ENCODE measurements at regions not wholly inside any gene's neighbourhood (a gene's known extent, or its start where the extent isn't known, plus 50 kb on each side); places are given as distances from the start of the nearest gene placed in this dataset.

DNA sequence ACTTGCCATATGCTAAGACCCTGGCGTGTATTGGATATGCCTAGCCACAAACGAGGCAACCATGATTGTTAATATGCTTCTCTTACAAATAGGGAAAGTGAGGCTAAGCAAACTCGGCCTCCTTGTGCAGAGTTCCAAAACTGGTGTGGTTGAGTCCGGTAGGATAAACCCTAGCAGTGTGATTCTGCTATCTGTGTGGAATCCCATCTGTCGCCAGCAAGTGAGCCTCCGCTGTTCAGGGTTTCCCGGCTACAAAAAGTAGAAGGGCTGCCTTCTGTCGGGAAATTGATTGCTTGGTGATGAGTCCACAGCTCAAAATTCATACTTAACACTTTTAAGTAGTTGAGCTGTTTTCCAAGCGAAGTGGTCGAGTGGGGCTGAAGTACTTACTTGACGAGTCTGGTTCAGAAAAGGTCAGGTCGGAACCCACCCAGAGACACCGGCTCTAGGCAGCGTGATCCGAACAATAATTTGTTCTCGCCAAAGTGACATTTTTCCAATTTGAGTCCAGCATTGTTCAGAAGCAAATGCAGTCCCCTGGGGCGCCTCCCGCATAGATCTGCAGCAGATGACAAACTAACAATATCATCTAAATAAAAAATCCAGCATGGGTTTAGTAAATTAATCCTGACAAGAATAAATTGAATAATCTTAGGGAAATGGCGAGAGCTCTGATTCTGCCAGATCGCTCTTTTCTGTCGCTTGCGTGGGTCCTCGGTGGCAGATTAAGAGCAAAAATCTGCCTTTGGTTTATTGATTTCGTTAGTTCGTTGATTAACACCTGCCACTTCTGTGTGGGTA is 686.7 kb upstream of the RBFOX1 start:
- H3K9me3 Mint-ChIP-seq (ENCODE audit: low read depth) = no peaks in the 10 kb centered on the region
- TF ChIP-seq, protein P1, sequence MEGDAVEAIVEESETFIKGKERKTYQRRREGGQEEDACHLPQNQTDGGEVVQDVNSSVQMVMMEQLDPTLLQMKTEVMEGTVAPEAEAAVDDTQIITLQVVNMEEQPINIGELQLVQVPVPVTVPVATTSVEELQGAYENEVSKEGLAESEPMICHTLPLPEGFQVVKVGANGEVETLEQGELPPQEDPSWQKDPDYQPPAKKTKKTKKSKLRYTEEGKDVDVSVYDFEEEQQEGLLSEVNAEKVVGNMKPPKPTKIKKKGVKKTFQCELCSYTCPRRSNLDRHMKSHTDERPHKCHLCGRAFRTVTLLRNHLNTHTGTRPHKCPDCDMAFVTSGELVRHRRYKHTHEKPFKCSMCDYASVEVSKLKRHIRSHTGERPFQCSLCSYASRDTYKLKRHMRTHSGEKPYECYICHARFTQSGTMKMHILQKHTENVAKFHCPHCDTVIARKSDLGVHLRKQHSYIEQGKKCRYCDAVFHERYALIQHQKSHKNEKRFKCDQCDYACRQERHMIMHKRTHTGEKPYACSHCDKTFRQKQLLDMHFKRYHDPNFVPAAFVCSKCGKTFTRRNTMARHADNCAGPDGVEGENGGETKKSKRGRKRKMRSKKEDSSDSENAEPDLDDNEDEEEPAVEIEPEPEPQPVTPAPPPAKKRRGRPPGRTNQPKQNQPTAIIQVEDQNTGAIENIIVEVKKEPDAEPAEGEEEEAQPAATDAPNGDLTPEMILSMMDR (IDR thresholded peaks at IDR 0.05) = no peak
- no peak overlapping the region for H3K4me3 Mint-ChIP-seq (ENCODE audit: unreplicated experiment)
- H3K4me1 Mint-ChIP-seq (ENCODE audit: low read depth) = no peaks in the 10 kb centered on the region
- no peak for DNase-seq (ENCODE audit: low spot score)
- no peaks in the 10 kb centered on the region for H3K36me3 Mint-ChIP-seq (ENCODE audit: low read depth)
- peaks cover 7% of the 10 kb centered on the region for H3K27me3 Mint-ChIP-seq (ENCODE audit: low read depth)
- H3K27ac Mint-ChIP-seq (ENCODE audit: unreplicated experiment) = no peak overlapping the region

DNA sequence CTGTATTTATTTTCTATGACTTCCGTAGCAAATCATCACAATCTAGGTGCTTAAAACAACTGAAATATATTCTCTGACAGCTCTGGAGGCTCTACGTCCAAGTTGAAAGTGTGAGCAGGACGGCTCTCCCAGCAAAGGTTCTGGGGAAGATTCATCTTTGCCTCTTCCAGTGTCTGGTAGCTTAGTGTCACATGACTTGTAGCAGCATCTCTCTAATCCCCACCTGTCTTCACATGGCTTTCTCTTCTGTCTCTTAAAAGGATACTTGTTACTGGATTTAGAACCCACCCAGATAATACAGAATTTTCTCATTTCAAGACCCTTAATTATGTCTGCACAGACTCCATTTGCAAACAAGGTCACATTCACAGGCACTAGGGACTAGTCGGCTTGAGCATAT is 687.7 kb upstream of the RBFOX1 start:
- H3K27me3 Mint-ChIP-seq (ENCODE audit: low read depth) = peaks cover 7% of the 10 kb centered on the region
- H3K4me3 Mint-ChIP-seq (ENCODE audit: unreplicated experiment) = no peak overlapping the region
- TF ChIP-seq, protein P1 (IDR thresholded peaks at IDR 0.05) = no peak
- H3K9me3 Mint-ChIP-seq (ENCODE audit: low read depth) = no peaks in the 10 kb centered on the region
- no peak overlapping the region for H3K27ac Mint-ChIP-seq (ENCODE audit: unreplicated experiment)
- no peaks in the 10 kb centered on the region for H3K4me1 Mint-ChIP-seq (ENCODE audit: low read depth)
- DNase-seq (ENCODE audit: low spot score) = no peak
- no peaks in the 10 kb centered on the region for H3K36me3 Mint-ChIP-seq (ENCODE audit: low read depth)

GRCh38 chr16:6643080-6643686 is 689.5 kb upstream of the RBFOX1 start:
- Mint-ChIP-seq H3K4me3 (ENCODE audit: unreplicated experiment) (no peak overlapping the region), H3K27me3 (ENCODE audit: low read depth) (peaks cover 7% of the 10 kb centered on the region), H3K27ac (ENCODE audit: unreplicated experiment) (no peak overlapping the region), H3K4me1 (ENCODE audit: low read depth) (no peaks in the 10 kb centered on the region), H3K9me3 (ENCODE audit: low read depth) (no peaks in the 10 kb centered on the region), H3K36me3 (ENCODE audit: low read depth) (no peaks in the 10 kb centered on the region)
- TF ChIP-seq, protein P1 (IDR thresholded peaks at IDR 0.05) = peak; percentile 87
- no peak for DNase-seq (ENCODE audit: low spot score)

GRCh38 chr16:6642271-6642670 is 690.4 kb upstream of the RBFOX1 start:
- H3K9me3 Mint-ChIP-seq (ENCODE audit: low read depth) = no peaks in the 10 kb centered on the region
- TF ChIP-seq, protein P1 (IDR thresholded peaks at IDR 0.05) = no peak
- H3K36me3 Mint-ChIP-seq (ENCODE audit: low read depth) = no peaks in the 10 kb centered on the region
- peaks cover 7% of the 10 kb centered on the region for H3K27me3 Mint-ChIP-seq (ENCODE audit: low read depth)
- no peak overlapping the region for H3K4me3 Mint-ChIP-seq (ENCODE audit: unreplicated experiment)
- H3K27ac Mint-ChIP-seq (ENCODE audit: unreplicated experiment) = no peak overlapping the region
- no peaks in the 10 kb centered on the region for H3K4me1 Mint-ChIP-seq (ENCODE audit: low read depth)
- DNase-seq (ENCODE audit: low spot score) = no peak

DNA sequence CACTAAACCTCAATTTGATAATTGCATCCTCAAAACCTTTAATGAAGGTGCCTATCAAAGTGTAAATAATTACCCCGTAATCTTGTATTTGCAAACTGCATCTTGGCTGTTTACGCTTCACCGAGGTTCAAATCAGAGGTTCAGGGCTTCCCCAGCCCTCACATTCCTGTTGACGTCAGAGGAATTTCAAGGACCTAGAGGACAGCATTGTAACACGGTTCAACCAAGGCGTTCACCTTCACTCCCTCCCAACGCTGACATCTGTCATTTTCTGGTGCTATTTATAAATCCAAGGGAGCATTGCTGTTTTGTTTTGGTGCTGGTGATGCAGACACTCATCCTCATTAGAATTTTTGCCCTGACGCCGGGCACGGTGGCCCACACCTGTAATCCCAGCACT is 691.6 kb upstream of the RBFOX1 start:
- H3K4me1 Mint-ChIP-seq (ENCODE audit: low read depth) = no peaks in the 10 kb centered on the region
- H3K27me3 Mint-ChIP-seq (ENCODE audit: low read depth) = peaks cover 5% of the 10 kb centered on the region
- no peak for DNase-seq (ENCODE audit: low spot score)
- TF ChIP-seq, protein P1 (IDR thresholded peaks at IDR 0.05) = no peak
- H3K27ac Mint-ChIP-seq (ENCODE audit: unreplicated experiment) = no peak overlapping the region
- no peaks in the 10 kb centered on the region for H3K36me3 Mint-ChIP-seq (ENCODE audit: low read depth)
- no peak overlapping the region for H3K4me3 Mint-ChIP-seq (ENCODE audit: unreplicated experiment)
- no peaks in the 10 kb centered on the region for H3K9me3 Mint-ChIP-seq (ENCODE audit: low read depth)

Data from chondrocyte (in vitro differentiated cells).